OCI-LY7 (cell line): ENCODE measurements at regions not wholly inside any gene's neighbourhood (a gene's known extent, or its start where the extent isn't known, plus 50 kb on each side); places are given as distances from the start of the nearest gene placed in this dataset.

Source experiments
- EZH2phosphoT487 ChIP-seq: fragments of 200-600 bp; sonication (generic); IDR thresholded peaks from 2 replicates; pipeline ENCODE4 v1.6.1; 2018; ENCODE audit warnings: low read depth, borderline replicate concordance, mild to moderate bottlenecking, mixed run types, antibody characterized with exemption, low read length, moderate library complexity, mixed read lengths
- TF ChIP-seq, protein P1 (sequence below): fragments of 200-600 bp; sonication (generic); conservative IDR thresholded peaks from 2 replicates; pipeline ENCODE4 v1.5.1; 2014; ENCODE audit warnings: mild to moderate bottlenecking, antibody characterized with exemption, low read length, moderate library complexity, mixed read lengths

DNA sequence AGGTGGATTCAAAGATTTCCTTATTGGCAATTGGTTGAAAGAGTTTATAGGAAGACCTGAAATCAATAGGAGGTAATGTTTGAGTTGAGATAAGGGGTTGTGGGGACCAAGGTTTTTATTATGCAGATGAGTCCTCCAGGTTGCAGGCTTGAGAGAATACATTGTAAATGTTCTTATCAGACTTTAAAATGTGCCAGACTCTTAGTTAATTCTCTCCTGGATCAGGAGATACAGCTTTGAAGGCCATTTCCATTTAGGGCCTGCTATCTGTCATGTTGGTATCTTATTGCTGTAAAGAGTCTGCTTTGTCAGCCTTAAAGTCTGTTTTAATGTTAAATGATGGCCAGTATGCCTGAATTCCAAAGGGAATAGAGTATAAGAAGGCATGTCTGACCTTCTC is 61.8 kb upstream of the CALCR start:
- no peak for TF ChIP-seq EZH2phosphoT487
- TF ChIP-seq, protein P1, sequence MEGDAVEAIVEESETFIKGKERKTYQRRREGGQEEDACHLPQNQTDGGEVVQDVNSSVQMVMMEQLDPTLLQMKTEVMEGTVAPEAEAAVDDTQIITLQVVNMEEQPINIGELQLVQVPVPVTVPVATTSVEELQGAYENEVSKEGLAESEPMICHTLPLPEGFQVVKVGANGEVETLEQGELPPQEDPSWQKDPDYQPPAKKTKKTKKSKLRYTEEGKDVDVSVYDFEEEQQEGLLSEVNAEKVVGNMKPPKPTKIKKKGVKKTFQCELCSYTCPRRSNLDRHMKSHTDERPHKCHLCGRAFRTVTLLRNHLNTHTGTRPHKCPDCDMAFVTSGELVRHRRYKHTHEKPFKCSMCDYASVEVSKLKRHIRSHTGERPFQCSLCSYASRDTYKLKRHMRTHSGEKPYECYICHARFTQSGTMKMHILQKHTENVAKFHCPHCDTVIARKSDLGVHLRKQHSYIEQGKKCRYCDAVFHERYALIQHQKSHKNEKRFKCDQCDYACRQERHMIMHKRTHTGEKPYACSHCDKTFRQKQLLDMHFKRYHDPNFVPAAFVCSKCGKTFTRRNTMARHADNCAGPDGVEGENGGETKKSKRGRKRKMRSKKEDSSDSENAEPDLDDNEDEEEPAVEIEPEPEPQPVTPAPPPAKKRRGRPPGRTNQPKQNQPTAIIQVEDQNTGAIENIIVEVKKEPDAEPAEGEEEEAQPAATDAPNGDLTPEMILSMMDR, result no peak
